Mucosa of gallbladder (tissue), 1 donor: ENCODE measurements at regions not wholly inside any gene's neighbourhood (a gene's known extent, or its start where the extent isn't known, plus 50 kb on each side); places are given as distances from the start of the nearest gene placed in this dataset.

ENCODE experiments used
- DNase-seq: peaks from one replicate; pipeline ENCODE4 v3.0.0-alpha.2; 2020; ENCODE audit warnings: low spot score
- donor health status: DM: no; HTN: no; CAD: no.

GRCh38 chr4:173845580-173845979, 315.6 kb upstream of the HAND2 start:
- DNase-seq: no peak

GRCh38 chr4:173839865-173840264, 309.8 kb upstream of the HAND2 start:
- no peak for DNase-seq

DNA sequence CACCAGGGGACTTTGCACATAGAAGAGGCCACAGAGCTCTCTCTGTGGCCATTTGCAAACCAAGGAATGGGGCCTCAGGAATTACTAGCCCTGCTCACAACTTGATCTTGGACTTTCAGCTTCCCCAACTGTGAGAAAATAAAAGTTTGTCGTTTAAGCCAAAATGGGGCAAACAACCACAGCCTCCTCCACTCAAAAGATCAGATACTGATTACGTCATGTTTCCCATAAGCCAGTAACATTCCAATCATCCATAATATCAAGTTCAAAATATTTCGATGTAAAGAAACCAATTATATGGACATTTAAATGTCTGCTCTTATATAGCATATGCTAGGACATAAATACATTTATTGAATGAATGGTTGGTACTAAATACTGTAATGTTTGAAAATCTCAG, 307.5 kb upstream of the HAND2 start:
- DNase-seq: no peak

DNA sequence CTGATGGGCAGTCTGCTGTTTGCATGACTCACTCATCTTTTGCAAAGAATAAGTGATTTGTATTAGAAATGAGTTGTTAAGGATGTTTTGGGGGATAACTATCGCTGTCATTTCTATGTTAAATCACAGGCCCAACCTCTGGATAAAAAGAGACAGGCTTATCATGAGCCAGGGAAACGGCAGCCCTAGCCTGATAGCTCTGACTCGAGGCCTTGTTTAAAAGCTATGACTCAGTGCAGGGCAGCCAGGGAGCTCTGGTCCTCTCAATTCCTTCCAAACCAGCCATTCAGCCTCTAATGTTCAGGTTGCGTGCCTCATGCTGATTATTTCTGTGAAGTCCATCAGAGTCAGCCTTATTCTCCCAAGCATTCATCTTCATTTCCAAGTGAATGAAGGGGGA, 305.9 kb upstream of the HAND2 start:
- peak; percentile 12 for DNase-seq

DNA sequence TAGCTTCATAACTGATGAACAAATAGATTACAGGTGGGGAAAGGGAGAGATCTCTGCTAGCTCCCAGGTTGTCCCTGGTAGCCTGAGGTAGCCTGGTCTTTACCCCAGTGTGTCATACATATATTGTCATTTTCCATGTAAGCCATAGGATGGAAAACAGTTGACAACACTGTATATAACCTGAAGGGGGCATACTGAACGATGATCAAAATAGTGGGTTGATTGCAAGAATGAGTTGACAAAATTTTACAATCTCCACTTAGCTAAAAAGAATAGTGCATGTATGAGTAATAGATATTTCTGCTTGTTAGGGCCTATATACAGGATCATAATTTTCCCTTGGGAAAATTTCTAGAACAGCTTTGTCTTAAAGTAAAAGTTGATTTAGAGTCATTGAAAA, 304.1 kb upstream of the HAND2 start:
- DNase-seq: no peak

DNA sequence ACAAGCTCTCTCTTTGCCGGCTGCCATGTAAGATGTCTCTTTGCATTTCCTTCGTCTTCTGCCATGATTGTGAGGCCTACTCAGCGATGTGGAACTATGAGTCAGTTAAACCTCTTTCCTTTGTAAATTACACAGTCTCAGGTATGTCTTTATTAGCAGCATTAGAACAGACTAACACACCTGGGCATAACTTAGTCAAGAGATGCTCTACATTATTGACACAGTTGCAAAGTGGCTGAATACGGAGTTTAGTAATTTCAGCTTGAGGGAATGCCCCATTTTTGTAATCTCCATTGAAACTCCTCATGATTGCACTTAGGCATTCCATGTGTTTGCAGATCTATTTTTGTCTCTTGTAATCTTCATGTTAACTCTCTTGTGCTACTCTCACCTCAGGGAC, 299.5 kb upstream of the HAND2 start:
- DNase-seq: no peak

GRCh38 chr4:173827707-173828106, 297.7 kb upstream of the HAND2 start:
- no peak for DNase-seq

DNA sequence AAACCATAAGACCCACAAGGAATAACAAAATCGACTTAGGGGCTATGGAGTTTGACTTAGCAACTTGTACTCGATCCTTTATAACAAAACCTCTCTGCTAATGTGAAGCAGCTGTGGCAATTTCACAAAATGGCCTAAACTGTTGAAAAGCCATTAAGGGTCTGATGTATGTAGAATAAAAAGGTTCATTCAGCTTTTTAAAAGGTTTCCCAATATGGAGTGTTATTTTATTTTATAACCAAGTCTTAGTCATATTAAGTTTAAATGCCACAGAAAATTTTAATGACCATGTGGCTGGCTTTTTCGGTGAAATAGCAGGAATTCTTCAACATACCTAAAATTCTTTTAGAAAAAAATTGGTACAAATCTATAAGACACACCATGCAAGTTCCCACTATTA, 291.8 kb upstream of the HAND2 start:
- DNase-seq: no peak

GRCh38 chr4:173821036-173821435, 291.0 kb upstream of the HAND2 start:
- no peak for DNase-seq

DNA sequence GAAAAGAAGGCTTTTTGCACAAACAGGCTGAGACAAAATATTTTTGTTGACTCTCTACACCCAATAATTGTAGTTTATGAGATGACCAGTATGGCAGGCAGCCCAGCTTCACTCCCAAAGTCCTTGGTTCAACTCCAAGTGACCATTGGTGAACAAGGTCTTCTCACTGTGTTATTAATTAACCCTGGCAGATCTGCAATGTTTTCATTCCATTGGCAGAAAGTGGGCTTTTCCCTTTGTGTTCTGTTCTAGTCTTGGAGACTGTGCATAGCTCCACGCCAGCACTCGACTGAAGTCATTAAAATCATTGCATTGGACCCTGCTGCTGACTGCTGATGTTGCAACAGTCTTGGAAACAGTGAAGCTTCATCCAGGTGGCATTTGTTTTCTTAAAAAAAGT, 277.3 kb upstream of the HAND2 start:
- peak; percentile 12 for DNase-seq

GRCh38 chr4:173805884-173806283, 275.9 kb upstream of the HAND2 start:
- no peak for DNase-seq

- no peak for DNase-seq
These were observed 272.6 kb upstream of the HAND2 start for GRCh38 chr4:173802662-173803022.

- no peak for DNase-seq
These were observed 272.0 kb upstream of the HAND2 start for GRCh38 chr4:173801876-173802661.

DNA sequence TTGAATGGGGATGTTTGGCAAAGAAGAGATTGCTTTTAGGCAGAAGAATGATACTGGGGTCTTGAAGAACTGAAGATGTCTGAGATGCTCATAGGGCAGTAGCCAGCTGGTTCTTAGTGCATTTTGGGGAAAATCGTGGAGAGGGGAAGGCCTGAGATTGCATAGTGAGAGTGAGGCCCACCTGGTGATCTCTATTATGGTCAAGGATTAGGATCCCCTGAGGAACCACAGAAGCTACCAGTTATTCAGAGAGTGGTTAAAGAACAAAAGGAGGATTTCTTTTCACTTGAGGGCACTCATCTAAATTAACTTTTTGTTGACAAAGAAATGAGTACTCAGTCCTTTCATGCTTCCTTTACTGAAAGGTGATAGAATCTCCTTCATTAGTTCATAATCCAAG, 271.3 kb upstream of the HAND2 start:
- no peak for DNase-seq

GRCh38 chr4:173797296-173797695, 267.3 kb upstream of the HAND2 start:
- DNase-seq: no peak

- no peak for DNase-seq
These were observed 264.6 kb upstream of the HAND2 start for GRCh38 chr4:173794662-173795061.

GRCh38 chr4:173793937-173794510, 264.0 kb upstream of the HAND2 start:
- no peak for DNase-seq

DNA sequence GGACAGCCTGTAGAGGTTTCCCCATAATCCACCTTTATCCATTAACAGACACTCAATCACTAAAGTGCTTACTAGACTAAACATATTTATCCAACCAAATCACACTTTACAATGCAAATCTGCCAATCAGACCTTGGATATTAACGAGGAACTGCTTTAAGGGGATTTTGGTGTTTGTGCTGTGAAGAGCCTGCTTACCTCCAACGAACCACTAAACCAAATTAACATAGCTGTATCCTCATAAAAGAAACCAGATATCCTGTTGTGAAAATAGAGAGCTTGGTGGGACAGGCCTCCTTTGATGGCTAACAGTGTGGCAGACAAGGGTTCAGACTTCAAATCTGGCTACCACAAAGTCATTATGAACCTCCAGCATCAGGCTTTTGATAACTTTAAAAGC, 252.6 kb upstream of the HAND2 start:
- DNase-seq: no peak

GRCh38 chr4:173777921-173778320, 247.9 kb upstream of the HAND2 start:
- DNase-seq: no peak

DNA sequence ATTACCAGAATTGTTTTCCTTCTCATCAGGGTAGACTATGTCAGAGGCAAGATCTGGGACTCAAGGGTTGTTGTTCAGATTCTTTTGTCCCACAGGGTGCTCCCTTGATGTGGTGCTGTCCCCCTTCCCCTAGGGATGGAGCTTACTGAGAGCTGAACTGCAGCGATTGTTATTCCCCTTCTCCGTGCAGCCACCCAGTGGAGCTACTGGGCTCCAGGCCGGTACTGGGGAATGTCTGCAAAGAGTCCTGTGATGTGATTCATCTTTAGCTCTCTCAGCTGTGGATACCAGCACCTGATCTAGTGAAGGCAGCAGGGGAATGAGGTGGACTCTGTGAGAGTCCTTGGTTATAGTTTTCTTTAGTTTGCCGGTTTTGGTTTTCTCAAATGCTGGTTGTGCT, 247.4 kb upstream of the HAND2 start:
- DNase-seq: no peak

GRCh38 chr4:173769568-173769967, 239.5 kb upstream of the HAND2 start:
- no peak for DNase-seq

GRCh38 chr4:173767650-173768049, 237.6 kb upstream of the HAND2 start:
- DNase-seq: no peak

- DNase-seq: no peak
These were observed 236.2 kb upstream of the HAND2 start for GRCh38 chr4:173766171-173766600.

DNA sequence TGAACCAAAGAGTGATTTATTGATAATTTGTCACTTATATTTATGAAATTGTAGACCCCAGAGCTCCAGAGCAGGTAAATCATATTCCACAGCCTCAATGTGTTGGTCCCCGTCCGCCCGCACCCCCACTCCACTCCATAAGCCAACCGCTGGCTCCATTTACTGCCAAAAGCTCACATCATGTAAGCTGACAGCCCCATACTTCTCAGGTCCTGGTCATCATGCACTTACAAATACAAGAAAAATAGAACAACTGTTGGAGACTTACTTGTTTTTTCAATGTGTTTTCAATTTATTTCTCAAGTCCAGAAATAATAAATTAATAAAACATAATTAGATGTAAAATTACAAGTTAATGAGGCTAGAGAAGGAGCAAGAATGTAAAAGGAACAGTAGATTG, 235.7 kb upstream of the HAND2 start:
- no peak for DNase-seq
